GM21737 (cell line): ENCODE measurements at regions not wholly inside any gene's neighbourhood (a gene's known extent, or its start where the extent isn't known, plus 50 kb on each side); places are given as distances from the start of the nearest gene placed in this dataset.

Experiments used
- ATAC-seq: cut with Tn5 transposase; IDR thresholded peaks from one replicate; pipeline ENCODE4 v1.9.1; 2021; ENCODE audit warnings: mild to moderate bottlenecking, moderate library complexity; ENCODE audit not compliant: unreplicated experiment

GRCh38 chr10:33455029-33455428 is 120.6 kb upstream of the NRP1 start:
- ATAC-seq = no peak

DNA sequence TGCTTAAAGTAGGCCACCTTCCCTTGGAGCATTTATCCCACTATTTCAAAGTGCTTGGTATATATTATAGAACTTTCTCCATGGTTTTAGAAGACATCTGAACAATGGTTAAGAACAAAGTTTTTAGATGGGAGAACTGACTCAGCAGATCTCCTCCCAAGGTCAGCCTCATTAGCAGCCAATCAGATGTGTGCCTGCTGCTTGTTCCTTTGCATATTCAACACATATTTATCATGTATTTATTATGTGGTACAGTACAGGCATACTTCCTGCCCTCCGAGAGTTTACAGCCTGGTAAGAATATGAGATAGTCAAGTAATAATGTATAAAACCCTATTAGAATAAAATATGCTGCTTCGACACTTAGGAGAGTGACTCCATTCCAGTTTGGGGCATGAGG is 120.1 kb upstream of the NRP1 start:
- ATAC-seq = no peak

GRCh38 chr10:33453081-33454025 is 118.9 kb upstream of the NRP1 start:
- ATAC-seq = no peak

GRCh38 chr10:33448421-33449140 is 114.1 kb upstream of the NRP1 start:
- no peak for ATAC-seq

GRCh38 chr10:33441561-33441960 is 107.1 kb upstream of the NRP1 start:
- ATAC-seq = no peak

GRCh38 chr10:33434933-33435332 is 100.5 kb upstream of the NRP1 start:
- ATAC-seq = no peak

DNA sequence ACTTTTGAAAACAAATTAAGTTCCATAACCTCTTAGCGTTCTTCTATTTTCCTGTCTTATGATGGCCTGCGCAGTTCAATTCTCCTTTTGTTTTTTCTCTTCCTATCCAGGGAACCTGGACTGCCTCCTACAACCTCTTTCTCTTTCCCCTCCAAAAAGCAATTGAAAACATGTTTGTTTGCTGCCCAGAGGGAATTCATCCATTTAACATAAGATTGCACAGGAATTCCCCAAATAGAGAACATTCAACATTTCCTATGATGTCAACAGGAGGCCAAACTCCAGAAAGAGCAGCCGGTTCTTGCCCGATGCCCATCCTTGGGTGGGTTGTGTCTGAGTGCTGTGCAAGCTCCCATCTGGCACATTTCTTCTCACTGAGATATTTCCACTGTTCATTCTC is 94.2 kb upstream of the NRP1 start:
- no peak for ATAC-seq

DNA sequence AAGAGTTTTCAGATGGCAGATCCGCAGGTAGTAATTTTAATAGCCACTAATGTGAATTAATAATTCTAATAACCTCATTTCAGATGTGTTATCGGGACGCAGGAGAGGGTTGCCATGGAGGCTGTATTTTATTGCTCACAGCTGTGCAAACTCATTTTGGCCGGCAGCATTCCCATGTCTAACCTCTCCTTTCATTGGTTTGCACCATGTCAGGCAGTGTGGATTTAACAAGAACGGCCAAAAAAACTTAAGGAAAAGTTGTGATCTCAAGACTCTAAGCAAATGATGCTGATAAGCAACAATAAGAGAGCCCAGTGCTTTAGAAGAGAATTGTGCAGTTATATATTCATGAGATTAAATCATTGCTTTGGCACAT is 88.7 kb upstream of the NRP1 start:
- no peak for ATAC-seq

DNA sequence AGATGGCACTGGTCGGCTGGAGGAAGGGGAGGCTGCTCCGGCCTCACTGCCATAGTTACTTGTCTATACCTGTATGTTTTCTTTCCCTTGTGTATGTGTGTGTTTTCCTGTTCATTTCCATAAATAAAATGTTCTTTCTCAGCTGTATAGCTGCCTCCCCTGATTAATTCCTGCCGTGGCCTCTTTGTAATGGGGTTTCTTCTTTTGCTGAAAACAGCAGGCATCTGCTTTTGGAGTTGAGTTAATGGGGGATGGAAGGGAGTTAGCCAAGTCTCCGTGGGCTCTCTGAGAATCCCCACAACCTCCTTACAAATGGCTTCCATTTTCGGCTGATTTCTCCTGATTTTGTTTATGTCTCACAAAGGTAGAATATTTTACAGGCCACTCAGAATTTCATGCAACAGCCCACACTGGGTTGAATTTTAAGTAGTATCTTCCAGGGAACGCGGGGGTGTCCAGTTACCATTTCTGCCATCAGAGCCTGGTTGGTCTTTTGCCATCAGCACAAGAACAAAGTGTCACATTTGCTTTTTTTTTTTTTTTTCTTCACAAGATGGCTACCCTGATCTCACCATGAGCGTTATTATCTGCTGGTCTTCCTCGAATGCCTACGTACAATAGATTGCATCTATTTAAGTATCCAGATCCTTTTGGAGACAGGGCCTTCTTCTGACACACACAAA is 88.1 kb upstream of the NRP1 start:
- ATAC-seq = no peak

GRCh38 chr10:33421789-33422462 is 87.5 kb upstream of the NRP1 start:
- ATAC-seq = no peak

DNA sequence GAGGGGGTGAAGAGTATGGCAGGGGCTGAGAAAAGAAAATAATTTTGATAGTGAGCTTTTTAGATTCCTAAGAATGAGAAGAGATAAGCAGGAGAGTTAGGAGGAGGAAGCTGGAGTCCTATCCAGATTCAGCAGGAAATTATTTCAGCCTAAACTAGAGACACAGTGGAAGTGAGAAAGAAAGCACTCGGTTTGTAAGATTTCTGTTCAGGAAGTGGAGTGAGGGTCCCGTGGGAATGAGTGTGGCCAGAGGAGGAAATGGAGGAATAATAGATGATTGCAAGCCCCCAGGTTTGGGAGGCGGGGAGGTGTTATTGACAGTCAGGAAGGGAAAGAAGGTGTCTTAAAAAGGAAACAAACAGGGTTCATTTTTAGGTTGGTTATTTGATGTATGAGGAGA is 84.8 kb upstream of the NRP1 start:
- no peak for ATAC-seq

DNA sequence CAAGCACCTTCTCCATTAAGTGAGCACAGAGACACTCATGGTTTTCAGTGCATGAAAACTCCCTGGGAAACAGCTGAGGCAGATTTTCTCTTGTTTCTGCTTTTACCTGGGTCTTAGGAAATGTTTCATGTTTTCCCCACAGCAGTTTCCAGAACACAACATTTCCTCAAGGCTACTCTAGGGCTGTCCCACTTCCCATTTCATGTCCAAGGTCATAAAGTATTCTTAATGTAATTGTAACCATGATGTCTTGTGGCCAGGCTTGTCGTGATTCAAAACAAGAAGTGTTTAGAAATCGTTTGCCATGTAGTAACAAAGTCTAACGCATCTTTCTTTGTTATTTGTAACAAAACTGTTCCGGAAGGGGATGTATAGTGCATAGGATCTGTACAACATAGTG is 83.8 kb upstream of the NRP1 start:
- ATAC-seq = no peak

DNA sequence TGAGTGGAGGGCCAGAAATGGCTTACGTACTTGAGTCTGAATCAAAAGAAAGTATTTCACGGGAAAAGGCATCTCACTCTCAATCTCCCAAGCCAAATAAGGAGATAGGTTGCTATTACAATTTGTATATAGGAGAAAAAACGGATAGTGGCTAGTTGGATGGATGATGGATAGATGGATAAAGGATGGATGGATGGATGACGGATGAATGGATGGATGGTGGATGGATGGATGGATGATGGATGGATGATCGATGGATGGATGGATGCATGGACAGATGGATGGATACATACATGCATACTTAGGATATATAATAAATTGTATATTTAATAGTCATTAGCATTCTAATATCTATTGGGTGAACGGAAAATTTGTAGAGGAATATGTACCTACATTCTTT is 82.2 kb upstream of the NRP1 start:
- ATAC-seq = no peak

- no peak for ATAC-seq
These were observed 81.7 kb upstream of the NRP1 start for GRCh38 chr10:33416209-33416608.

DNA sequence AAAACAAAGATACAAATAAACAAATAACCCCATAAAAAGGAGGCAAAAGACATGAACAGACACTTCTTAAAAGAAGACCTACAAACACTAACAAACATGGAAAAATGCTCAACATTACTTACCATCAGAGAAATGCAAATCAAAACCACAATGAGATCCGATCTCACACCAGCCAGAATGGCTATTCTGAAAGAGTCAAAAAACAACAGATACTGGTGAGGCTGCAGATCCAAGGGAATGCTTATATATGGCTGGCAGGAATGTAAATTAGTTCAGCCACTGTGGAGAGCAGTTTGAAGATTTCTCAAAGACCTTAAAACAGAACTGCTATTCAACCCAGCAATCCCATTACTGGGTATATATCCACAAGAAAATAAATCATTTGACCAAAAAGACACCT is 80.4 kb upstream of the NRP1 start:
- ATAC-seq = no peak

DNA sequence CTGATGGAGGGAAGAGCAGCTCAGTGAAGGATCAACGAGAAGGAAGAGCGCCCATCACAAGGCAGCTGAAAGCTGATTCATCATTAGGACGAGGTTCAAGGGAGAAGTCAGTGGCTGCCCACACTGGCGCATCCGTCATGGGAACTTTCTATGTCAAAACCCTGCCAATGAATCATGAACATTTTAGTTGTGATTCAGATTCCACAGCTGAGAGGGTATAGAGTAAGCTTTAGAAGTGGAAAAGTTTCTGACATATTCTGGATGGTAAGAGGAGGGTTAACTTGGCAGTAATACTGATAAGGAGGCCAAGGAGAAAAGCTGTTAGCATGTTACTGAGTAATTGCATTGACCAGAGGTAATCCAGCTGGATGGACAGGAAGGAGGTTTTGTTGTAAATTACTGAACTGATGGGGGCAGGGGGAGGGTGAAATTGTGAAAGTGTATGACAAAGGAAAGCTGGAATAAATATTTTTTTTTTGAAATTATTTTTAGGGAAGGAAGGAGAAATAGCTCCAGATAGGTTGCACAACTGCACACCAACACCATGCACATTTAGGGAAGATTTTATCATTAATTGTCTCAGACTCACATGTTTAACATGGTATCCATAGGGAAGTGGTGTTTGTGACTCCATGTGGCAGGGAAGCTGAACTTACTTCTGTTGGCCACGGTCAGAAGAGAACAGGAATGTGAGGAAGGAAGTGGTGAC is 78.3 kb upstream of the NRP1 start:
- no peak for ATAC-seq

DNA sequence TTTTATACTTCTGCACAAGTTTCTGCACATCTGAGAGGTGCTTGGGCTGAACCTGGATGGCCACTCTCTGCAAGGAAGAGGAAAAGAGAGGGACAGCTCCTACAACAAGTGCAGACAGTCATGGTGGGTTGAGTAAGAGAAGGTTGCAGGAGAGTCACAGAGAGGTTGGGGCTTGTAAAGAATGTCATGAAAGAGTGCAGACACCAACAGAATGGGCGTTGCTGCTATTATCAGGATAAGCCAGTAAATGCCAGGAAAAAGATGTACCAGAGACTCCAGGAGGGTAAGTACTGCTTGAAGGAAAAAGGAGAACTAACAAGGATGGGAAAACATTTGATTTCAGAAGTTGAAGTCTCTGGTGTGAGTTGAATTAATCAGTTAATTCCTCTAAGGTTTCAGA is 77.8 kb upstream of the NRP1 start:
- no peak for ATAC-seq

- no peak for ATAC-seq
These were observed 76.4 kb upstream of the NRP1 start for GRCh38 chr10:33410860-33411234.

GRCh38 chr10:33410096-33410859 is 75.8 kb upstream of the NRP1 start:
- no peak for ATAC-seq

DNA sequence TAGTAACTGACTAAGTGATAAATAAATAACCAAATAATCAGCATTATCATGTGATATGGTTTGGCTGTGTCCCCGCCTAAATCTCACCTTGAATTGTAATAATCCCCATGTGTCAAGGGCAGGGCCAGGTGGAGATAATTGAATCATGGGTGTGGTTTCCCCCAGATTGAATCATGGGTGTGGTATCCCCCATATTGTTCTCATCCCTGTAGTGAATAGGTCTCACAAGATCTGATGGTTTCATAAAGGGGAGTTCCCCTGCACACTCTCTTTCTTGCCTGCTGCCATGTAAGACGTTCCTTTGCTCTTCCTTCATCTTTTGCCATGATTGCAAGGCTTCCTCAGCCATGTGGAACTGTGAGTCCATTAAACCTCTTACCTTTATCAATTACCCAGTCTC is 72.1 kb upstream of the NRP1 start:
- no peak for ATAC-seq
